ENCODE measurements at regions not wholly inside any gene's neighbourhood (a gene's known extent, or its start where the extent isn't known, plus 50 kb on each side); places are given as distances from the start of the nearest gene placed in this dataset.

- TF ChIP-seq CTCF (IDR thresholded peaks at IDR 0.05) = no peak
- no peak for TF ChIP-seq POLR2A (IDR thresholded peaks at IDR 0.05)
These were observed 70.6 kb downstream of the PLEKHG1 start for GRCh38 chr6:150670311-150670710.
